IMR-90 (cell line): ENCODE measurements at regions not wholly inside any gene's neighbourhood (a gene's known extent, or its start where the extent isn't known, plus 50 kb on each side); places are given as distances from the start of the nearest gene placed in this dataset.

Source experiments
- ATAC-seq: fragments of 200-7000 bp; cut with Tn5 transposase; 2 replicates; pipeline ENCODE4 v1.9.1; 2020; ENCODE audit warnings: low read depth, mild to moderate bottlenecking, moderate library complexity
- BruUV-seq: library from RNA; stranded (reverse); fragments of 400-500 nt; replicated peaks from 2 replicates; lab custom pipeline; 2021; lab: Mats Ljungman, UMichigan
- CTCF ChIA-PET: fragments of 300-600 bp; formaldehyde crosslinking; extraction: SDS; loops from one replicate; lab custom pipeline; 2021; ENCODE audit warnings: antibody characterized with exemption; lab: Yijun Ruan, JAX
- POLR2A ChIA-PET: fragments of 300-600 bp; sonication (Branson Sonifier 250); formaldehyde crosslinking; loops from one replicate; lab custom pipeline; 2022; ENCODE audit warnings: antibody characterized with exemption; ENCODE audit not compliant: unreplicated experiment; lab: Charles Lee
- DNase-seq: peaks from one replicate; pipeline ENCODE4 v3.0.0; 2013
- H2AFZ ChIP-seq: replicated peaks from 2 replicates; pipeline ENCODE3; 2013; ENCODE audit warnings: low read length, mild to moderate bottlenecking; ENCODE audit not compliant: poor library complexity
- H2AK5ac ChIP-seq: 2 replicates; pipeline ENCODE4 v1.6.1; 2013; ENCODE audit warnings: low read depth, low read length, inconsistent platforms
- H2AK9ac ChIP-seq: replicated peaks from 2 replicates; pipeline ENCODE3; 2013; ENCODE audit warnings: mild to moderate bottlenecking, low read depth, low read length, moderate library complexity; ENCODE audit not compliant: poor library complexity
- H2BK120ac ChIP-seq: 2 replicates; pipeline ENCODE4 v1.6.1; 2013; ENCODE audit warnings: low read depth, low read length, inconsistent platforms
- H2BK15ac ChIP-seq: 3 replicates; pipeline ENCODE4 v1.6.1; 2013; ENCODE audit warnings: low read depth, low read length, inconsistent platforms
- H2BK20ac ChIP-seq: 2 replicates; pipeline ENCODE4 v1.6.1; 2013; ENCODE audit warnings: low read depth, mild to moderate bottlenecking, inconsistent platforms, low read length, moderate library complexity
- H2BK5ac ChIP-seq: 2 replicates; pipeline ENCODE4 v1.6.1; 2013; ENCODE audit warnings: mild to moderate bottlenecking, low read depth, low read length, inconsistent platforms; ENCODE audit not compliant: poor library complexity, severe bottlenecking
- H3K14ac ChIP-seq: replicated peaks from 2 replicates; pipeline ENCODE4 v1.6.1; 2013; ENCODE audit warnings: low read depth, low read length, inconsistent platforms
- H3K18ac ChIP-seq: 2 replicates; pipeline ENCODE4 v1.6.1; 2013; ENCODE audit warnings: low read depth, low read length, control low read depth
- H3K23ac ChIP-seq: 2 replicates; pipeline ENCODE4 v1.6.1; 2013; ENCODE audit warnings: low read depth, low read length, inconsistent platforms
- H3K27ac ChIP-seq: 2 replicates; pipeline ENCODE4 v1.5.1; 2013; ENCODE audit warnings: mild to moderate bottlenecking, control low read depth, low read length; ENCODE audit not compliant: insufficient read depth
- H3K27me3 ChIP-seq: 2 replicates; pipeline ENCODE4 v1.6.1; 2013; ENCODE audit warnings: low read length; ENCODE audit not compliant: control insufficient read depth, insufficient read depth
- H3K36me3 ChIP-seq: 2 replicates; pipeline ENCODE4 v1.6.1; 2013; ENCODE audit warnings: low read length, mixed read lengths; ENCODE audit not compliant: control insufficient read depth, insufficient read depth
- H3K4ac ChIP-seq: 2 replicates; pipeline ENCODE4 v1.6.1; 2013; ENCODE audit warnings: low read depth, low read length, inconsistent platforms
- H3K4me1 ChIP-seq: 2 replicates; pipeline ENCODE4 v1.6.1; 2013; ENCODE audit warnings: low read length, mixed read lengths; ENCODE audit not compliant: control insufficient read depth, insufficient read depth
- H3K4me2 ChIP-seq: 2 replicates; pipeline ENCODE4 v1.6.1; 2013; ENCODE audit warnings: low read depth, mild to moderate bottlenecking, control low read depth, low read length, moderate library complexity
- H3K4me3 ChIP-seq: 2 replicates; pipeline ENCODE4 v1.5.1; 2013; ENCODE audit warnings: low read depth, mild to moderate bottlenecking, control low read depth, low read length, moderate library complexity; ENCODE audit not compliant: insufficient read depth
- H3K56ac ChIP-seq: 2 replicates; pipeline ENCODE4 v1.6.1; 2013; ENCODE audit warnings: low read length, inconsistent platforms; ENCODE audit not compliant: insufficient read depth; ENCODE audit errors: extremely low read depth
- H3K79me1 ChIP-seq, 2 experiments: 2 replicates each; pipeline ENCODE4 v1.6.1; 2013; ENCODE audit warnings: low read length in 2 of 2, inconsistent platforms in 1 of 2, low read depth in 1 of 2
- H3K9ac ChIP-seq: 2 replicates; pipeline ENCODE4 v1.6.1; 2013; ENCODE audit warnings: low read depth, low read length, control low read depth
- H3K9me1 ChIP-seq: 2 replicates; pipeline ENCODE4 v1.6.1; 2013; ENCODE audit warnings: low read length, inconsistent platforms; ENCODE audit not compliant: insufficient read depth
- H3K9me3 ChIP-seq: 2 replicates; pipeline ENCODE4 v1.6.1; 2013; ENCODE audit warnings: low read length; ENCODE audit not compliant: control insufficient read depth, insufficient read depth
- H4K20me1 ChIP-seq: 2 replicates; pipeline ENCODE4 v1.6.1; 2013; ENCODE audit warnings: low read length, inconsistent platforms; ENCODE audit not compliant: insufficient read depth
- H4K5ac ChIP-seq: 2 replicates; pipeline ENCODE4 v1.6.1; 2013; ENCODE audit warnings: mild to moderate bottlenecking, low read depth, low read length, control low read depth
- H4K8ac ChIP-seq, 2 experiments: 2 replicates each; pipeline ENCODE4 v1.6.1; 2013; ENCODE audit warnings: low read depth in 2 of 2, low read length in 2 of 2, control low read depth in 1 of 2, inconsistent platforms in 1 of 2
- H4K91ac ChIP-seq: 2 replicates; pipeline ENCODE4 v1.6.1; 2013; ENCODE audit warnings: low read depth, low read length, inconsistent platforms; ENCODE audit not compliant: insufficient read depth
- BHLHE40 ChIP-seq: fragments of 150-350 bp; IDR thresholded peaks from 2 replicates; pipeline ENCODE4 v1.6.1; 2016; ENCODE audit warnings: mild to moderate bottlenecking, low read depth, low read length
- CEBPB ChIP-seq: IDR thresholded peaks from 2 replicates; pipeline ENCODE4 v1.6.1; 2012; ENCODE audit warnings: low read depth, low read length, improper control_type of control experiment
- MAFK ChIP-seq: IDR thresholded peaks from 2 replicates; pipeline ENCODE4 v1.6.1; 2012; ENCODE audit warnings: low read depth, low read length, improper control_type of control experiment
- MAZ ChIP-seq: IDR thresholded peaks from 2 replicates; pipeline ENCODE4 v1.6.1; 2012; ENCODE audit warnings: low read depth, mild to moderate bottlenecking, low read length, improper control_type of control experiment, moderate library complexity, borderline replicate concordance
- MXI1 ChIP-seq: IDR thresholded peaks from 2 replicates; pipeline ENCODE4 v1.6.1; 2012; ENCODE audit warnings: low read depth, mild to moderate bottlenecking, low read length, moderate library complexity, borderline replicate concordance
- NFE2L2 ChIP-seq: fragments of 150-350 bp; IDR thresholded peaks from 2 replicates; pipeline ENCODE4 v1.6.1; 2016; ENCODE audit warnings: low read depth, mild to moderate bottlenecking, low read length
- RFX5 ChIP-seq: IDR thresholded peaks from 2 replicates; pipeline ENCODE4 v1.8.0; 2012; ENCODE audit warnings: low read depth, mild to moderate bottlenecking, low read length, moderate library complexity
- SMC3 ChIP-seq: fragments of 150-350 bp; IDR thresholded peaks from 2 replicates; pipeline ENCODE4 v1.6.1; 2016; ENCODE audit warnings: low read depth, mild to moderate bottlenecking, antibody characterized with exemption, low read length, moderate library complexity
- WGBS, 2 experiments: methylation state at CpG; one replicate each; pipeline versions ENCODE4 v1.1.5 to v1.1.7; 2013; ENCODE audit warnings: missing lambda C conversion rate in 2 of 2; ENCODE audit not compliant: insufficient read length in 1 of 2; ENCODE audit errors: extremely low coverage in 2 of 2; 5-methylcytosine and 5-hydroxymethylcytosine counted together
- dilution Hi-C: fragments of 300-500 bp; cut with HindIII; formaldehyde crosslinking; loops from one replicate; pipeline ENCODE4 v1.14.3; 2018; ENCODE audit warnings: low sequenced_read_pairs; ENCODE audit not compliant: unreplicated experiment
- in situ Hi-C: fragments of 300-500 bp; cut with MboI; formaldehyde crosslinking; loops from 3 replicates; pipeline ENCODE4 v1.14.3; 2019; ENCODE audit warnings: low sequenced_read_pairs, inconsistent platforms, mixed read lengths
- intact Hi-C: fragments of 100-400 bp; cut with micrococcal nuclease; formaldehyde crosslinking; loops from 2 replicates; pipeline ENCODE4 v1.10.0; 2022
- TF ChIP-seq, protein P1 (sequence below): conservative IDR thresholded peaks from 2 replicates; pipeline ENCODE4 v1.5.1; 2012; ENCODE audit warnings: mild to moderate bottlenecking, low read depth, low read length, improper control_type of control experiment

DNA sequence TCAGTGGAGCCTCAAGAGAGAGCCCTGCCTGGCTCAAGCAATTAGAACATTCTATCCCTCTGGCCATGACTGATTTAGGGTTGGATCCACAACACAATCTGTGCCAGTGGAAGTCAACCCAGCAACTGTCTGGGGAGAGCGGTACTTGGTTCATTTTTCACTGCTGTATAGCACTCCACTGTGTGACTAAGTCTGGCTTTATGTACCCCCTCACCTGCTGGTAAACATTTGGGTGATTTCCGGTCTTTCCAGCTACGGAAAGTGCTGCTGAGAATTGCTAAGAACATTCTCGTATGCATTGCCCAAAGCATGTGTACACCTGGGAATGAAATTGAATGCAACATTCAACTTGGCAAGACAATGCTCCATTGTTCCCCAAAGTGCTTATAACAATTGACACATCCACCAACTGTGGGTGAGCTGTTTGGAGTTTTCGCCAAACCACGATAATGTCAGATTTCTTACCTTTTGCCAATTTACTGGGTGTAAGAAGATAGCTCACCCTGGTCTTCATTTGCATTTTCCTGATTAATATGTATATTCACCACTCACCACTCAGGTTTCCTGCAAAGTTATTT is 63.5 kb upstream of the MED9 start:
- no peaks in the 10 kb centered on the region for H3K27me3 ChIP-seq
- H4K8ac ChIP-seq = peak overlapping the region in 1 of 2 experiments; percentile 83; a peak in 3 of 4 replicates
- WGBS, 2 experiments = 100% methylated on average over 2 of the region's 6 CpGs; no CpG with 5 or more reads in 1 of the 2 experiments
- no peak overlapping the region for H2BK5ac ChIP-seq
- peak overlapping the region; percentile 88 for H2BK120ac ChIP-seq
- no peaks in the 10 kb centered on the region for H3K36me3 ChIP-seq
- ChIA-PET POLR2A (no interaction called here), CTCF (interaction anchor here (0.6 kb wide), 1 partner anchor 18 kb away, joined by 3 read pairs; no protein-coding TSS in a partner anchor)
- H3K18ac ChIP-seq = no peak overlapping the region
- no TSS peak for BruUV-seq
- dilution Hi-C loops (no loop called here), intact Hi-C loops (no loop called here), in situ Hi-C loops (no loop called here)
- no peaks in the 10 kb centered on the region for H3K79me1 ChIP-seq
- H2AK5ac ChIP-seq = peak overlapping the region; percentile 27; the same call in 1 of the 2 replicates
- peak overlapping the region; percentile 9; the same call in 1 of the 2 replicates for H4K5ac ChIP-seq
- no peak overlapping the region for H3K9ac ChIP-seq
- peak overlapping the region; percentile 19; the same call in 1 of the 2 replicates for H4K91ac ChIP-seq
- no peak overlapping the region for H3K56ac ChIP-seq
- peak overlapping the region; percentile 24 for H2AFZ ChIP-seq
- H3K4me3 ChIP-seq = no peak overlapping the region
- peak overlapping the region; percentile 13 for H2AK9ac ChIP-seq
- DNase-seq = no peak
- no peak overlapping the region for H3K27ac ChIP-seq
- no peaks in the 10 kb centered on the region for H4K20me1 ChIP-seq
- TF ChIP-seq, protein P1, sequence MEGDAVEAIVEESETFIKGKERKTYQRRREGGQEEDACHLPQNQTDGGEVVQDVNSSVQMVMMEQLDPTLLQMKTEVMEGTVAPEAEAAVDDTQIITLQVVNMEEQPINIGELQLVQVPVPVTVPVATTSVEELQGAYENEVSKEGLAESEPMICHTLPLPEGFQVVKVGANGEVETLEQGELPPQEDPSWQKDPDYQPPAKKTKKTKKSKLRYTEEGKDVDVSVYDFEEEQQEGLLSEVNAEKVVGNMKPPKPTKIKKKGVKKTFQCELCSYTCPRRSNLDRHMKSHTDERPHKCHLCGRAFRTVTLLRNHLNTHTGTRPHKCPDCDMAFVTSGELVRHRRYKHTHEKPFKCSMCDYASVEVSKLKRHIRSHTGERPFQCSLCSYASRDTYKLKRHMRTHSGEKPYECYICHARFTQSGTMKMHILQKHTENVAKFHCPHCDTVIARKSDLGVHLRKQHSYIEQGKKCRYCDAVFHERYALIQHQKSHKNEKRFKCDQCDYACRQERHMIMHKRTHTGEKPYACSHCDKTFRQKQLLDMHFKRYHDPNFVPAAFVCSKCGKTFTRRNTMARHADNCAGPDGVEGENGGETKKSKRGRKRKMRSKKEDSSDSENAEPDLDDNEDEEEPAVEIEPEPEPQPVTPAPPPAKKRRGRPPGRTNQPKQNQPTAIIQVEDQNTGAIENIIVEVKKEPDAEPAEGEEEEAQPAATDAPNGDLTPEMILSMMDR = no peak
- TF ChIP-seq MAZ (no peak), SMC3 (no peak), CEBPB (no peak), RFX5 (no peak), NFE2L2 (no peak), BHLHE40 (no peak), MXI1 (no peak), MAFK (no peak)
- H3K4me1 ChIP-seq = peaks cover 23% of the 10 kb centered on the region
- H3K23ac ChIP-seq = no peak overlapping the region
- H3K4me2 ChIP-seq = no peak overlapping the region
- peaks cover 19% of the 10 kb centered on the region for H3K9me1 ChIP-seq
- peak overlapping the region; percentile 88; the same call in 1 of the 2 replicates for H3K4ac ChIP-seq
- no peak for ATAC-seq
- H2BK20ac ChIP-seq = peak overlapping the region; percentile 79
- no peak overlapping the region for H3K14ac ChIP-seq
- no peaks in the 10 kb centered on the region for H3K9me3 ChIP-seq
- peak overlapping the region; percentile 67; the same call in 2 of the 3 replicates for H2BK15ac ChIP-seq
